ENCODE measurements at regions not wholly inside any gene's neighbourhood (a gene's known extent, or its start where the extent isn't known, plus 50 kb on each side); places are given as distances from the start of the nearest gene placed in this dataset.
A peak's percentile ranks its signal among the peaks of the same experiment; 100 is the strongest.

GRCh38 chr1:58430421-58431275 is 115.9 kb downstream of the OMA1 start:
- FAIRE-seq (no peak), DNase-seq (ENCODE audit: low spot score) (no peak)

GRCh38 chr1:58426918-58427317 is 119.6 kb downstream of the OMA1 start:
- no peak for DNase-seq (ENCODE audit: low spot score)
- no peak for FAIRE-seq

DNA sequence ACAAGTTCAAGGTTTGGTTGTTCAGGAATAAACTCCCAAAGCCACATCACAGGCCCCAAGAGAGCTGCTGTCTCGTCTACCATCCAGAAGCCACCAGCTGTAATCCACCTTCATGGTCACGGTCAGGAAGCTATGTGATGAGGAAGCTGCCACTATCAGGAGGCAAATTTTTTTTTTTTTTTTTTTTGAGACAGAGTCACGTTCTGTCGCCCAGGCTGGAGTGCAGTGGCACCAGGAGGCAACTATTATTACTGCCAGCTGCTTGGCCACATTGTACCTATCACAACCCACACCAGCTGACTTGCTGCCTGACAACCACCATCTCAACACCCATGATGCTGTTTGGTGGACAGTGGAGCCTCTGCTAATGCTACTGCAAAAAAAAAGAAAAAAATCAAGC is 124.1 kb downstream of the OMA1 start:
- DNase-seq (ENCODE audit: low spot score) (no peak), FAIRE-seq (no peak)

DNA sequence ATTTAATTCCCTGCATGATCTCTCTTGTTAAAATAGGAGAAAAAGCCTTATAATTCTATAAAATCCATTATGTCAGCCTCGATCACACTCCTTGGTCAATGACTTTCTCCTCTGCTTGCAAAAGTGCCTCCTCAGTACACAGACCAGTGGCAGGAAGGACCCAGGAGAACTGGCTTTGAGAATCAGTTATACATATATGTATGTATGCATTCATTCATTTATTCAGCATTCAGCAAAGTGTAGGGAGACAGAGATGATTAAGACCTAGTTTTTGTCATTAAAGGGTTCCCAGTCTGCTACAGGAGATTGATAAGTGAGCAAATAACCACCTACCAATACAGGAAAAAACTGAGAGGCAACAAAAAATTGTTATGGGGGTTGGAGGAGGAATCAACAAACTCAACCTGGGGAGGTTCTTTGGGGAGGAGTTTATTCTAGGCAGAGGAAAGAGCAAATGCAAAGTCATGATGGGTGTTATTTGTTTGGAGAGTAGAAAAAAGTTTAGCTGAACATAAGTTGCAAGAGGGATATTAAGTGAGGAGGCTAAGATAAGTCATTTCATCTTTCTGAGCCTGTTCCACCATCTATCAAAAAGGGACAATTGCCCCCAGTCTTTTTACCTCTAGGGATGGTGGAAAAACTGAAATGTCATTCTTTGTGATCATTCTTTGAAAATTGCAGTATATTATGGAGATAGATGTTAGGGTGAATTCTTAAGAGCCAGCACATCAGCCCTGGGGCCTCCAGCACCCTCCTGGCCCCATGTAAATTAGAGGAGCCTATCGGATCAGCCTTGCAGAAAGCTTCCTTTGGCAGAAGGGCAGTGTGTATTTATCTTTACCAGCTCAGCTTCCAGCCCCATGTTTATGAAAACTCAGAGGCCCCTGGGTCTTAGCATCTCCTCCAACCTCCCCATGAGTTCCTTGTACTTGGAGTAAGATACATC is 128.0 kb downstream of the OMA1 start:
- FAIRE-seq, result no peak
- no peak for DNase-seq (ENCODE audit: low spot score)

DNA sequence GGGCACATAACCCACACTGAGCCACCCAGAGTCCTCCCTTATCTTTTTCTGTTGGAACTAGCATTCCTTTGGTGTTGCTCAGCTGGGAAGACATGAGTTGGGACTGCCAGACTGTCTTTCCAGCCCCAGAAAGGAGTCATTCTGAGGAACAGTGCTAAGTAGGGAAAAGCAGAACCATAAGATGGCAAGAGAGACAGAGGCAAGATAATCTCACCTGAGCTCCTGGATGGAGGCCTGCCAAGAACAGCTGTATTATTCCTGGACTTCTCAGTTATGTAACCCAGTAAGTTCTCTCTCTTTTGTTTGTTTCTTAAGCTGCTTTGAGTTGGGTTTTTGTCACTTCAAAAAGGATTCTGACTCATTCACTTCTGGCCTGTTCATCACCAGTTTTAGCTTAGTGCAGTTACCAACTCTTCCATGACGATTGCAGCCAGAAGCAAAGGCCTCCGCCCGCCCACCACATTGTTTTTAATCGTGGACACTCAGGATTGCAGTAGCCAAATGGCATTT is 134.4 kb downstream of the OMA1 start:
- FAIRE-seq, result no peak

DNA sequence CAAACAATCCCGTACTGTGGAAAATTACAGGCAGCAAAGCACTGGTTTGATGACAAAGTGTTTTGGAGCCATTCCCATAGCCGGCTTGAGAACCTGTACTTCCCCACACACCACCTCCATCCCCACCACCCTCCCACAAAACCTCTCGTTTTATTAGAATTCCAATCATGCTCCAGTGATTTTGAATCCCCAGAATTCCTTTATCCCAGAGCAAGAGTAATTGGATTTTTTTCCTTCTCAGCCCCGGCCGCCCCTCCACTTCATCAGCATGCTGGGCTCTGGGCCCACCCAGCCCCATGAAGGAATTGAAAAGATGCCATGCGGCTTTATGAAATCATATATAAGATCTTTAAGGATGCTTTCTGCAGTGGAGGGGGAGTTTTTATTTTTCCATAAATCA is 136.6 kb downstream of the OMA1 start:
- DNase-seq (ENCODE audit: low spot score) (peak; percentile 64), FAIRE-seq (no peak)

More for the DNA sequence above, 134.4 kb downstream of the OMA1 start:
- peak; percentile 51 for DNase-seq (ENCODE audit: low spot score)

DNA sequence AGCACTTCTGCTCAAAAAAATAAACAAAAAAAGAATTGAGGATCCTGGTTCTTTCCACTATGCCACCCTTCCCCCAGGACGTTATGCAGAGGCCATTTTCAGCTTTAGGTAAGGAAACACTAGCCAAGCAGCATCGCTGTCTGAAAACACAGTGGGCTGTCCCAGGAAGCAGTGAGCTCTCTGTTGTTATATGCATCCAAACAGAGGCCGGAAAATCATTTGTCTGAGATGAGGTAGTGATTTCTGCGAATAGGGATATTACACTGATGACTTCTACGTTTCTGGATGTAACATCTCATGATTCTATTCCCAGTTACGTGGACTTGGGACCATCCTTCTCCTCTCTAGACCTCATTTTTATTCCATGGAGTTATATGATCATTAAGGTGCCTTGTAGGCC is 137.2 kb downstream of the OMA1 start:
- DNase-seq (ENCODE audit: low spot score) (no peak), FAIRE-seq (no peak)

- no peak for DNase-seq (ENCODE audit: low spot score)
- no peak for FAIRE-seq
These were observed 140.0 kb downstream of the OMA1 start for GRCh38 chr1:58406301-58407071.

DNA sequence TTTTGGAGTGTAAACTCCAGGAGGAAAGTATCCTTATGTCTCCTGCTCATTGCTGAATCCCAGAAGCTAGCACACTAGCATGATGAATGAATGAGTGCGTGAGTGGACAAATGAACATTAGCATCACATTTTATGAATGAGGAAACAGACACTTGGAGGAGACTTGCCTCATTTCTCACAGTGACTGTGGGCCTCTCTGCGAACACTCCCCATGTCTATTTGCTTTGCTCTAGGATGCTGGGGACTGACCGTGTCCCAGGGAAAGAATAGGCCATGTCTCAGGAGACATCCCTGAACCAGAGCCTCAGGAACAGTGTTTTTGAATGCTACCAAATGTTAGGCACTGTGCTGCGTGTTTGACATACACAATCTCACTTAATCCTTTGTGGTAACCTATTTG is 140.9 kb downstream of the OMA1 start:
- FAIRE-seq (no peak), DNase-seq (ENCODE audit: low spot score) (no peak)

- DNase-seq (ENCODE audit: low spot score), result no peak
- FAIRE-seq, result no peak
These were observed 142.6 kb downstream of the OMA1 start for GRCh38 chr1:58403894-58404293.

DNA sequence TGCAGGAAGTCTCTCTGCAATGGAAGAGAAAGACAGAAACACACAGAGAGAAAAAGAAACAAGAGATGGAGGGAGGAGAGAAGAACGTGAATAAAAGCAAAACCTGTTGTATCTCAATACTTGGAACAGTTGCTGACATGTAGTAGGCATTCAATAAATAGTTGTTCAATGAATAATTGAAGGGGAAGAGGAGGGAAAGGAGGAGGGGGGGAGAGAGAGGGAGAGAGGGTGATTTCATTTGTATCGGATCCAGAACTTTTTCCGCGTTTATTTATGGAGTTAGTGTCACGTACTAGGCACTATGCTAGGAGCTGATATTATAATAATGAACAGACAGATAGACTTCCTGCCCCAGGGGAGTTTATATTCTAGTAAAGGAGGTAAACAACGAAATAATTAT is 144.1 kb downstream of the OMA1 start:
- FAIRE-seq, result no peak
- DNase-seq (ENCODE audit: low spot score), result no peak

DNA sequence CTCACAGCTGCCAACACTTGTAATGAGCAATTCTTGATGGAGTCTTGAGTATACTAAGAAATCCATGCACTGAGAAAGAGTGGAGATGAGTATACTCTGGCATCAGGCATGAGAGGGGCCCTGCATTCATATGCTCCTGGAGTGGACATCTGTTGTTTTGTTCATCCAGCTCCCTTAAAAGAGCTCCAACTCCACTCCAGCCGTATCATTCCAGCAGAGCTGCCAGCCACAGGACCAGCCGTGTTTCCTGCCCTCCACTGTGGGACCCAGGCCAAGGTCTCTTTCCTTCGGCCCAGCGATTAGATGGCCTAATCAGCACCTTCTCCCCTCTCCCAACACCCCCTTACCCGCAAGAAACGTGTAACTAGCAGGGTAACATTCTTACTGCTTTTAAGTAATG is 144.5 kb downstream of the OMA1 start:
- DNase-seq (ENCODE audit: low spot score) (no peak), FAIRE-seq (no peak)

DNA sequence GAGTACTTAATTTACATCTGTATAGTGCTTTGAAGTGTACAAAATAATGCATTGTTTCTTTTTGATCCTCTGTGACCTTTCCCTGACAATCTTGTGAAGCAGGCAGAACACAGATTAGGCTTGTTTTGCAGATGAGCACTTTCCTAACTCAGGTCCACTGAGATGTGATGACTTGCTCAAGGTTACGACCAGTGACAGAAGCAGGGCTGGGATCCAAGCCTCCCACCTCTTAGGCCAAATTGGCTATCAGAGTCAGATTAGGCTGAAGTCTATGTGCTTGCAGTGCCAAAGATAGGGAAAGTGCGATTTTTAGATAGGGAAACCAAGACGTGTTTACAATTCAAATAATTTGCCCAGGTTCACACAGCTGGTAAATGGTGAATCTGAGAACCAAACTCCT is 147.3 kb downstream of the OMA1 start:
- DNase-seq (ENCODE audit: low spot score) (no peak), FAIRE-seq (no peak)

GRCh38 chr1:58398714-58399113 is 147.8 kb downstream of the OMA1 start:
- DNase-seq (ENCODE audit: low spot score) (no peak), FAIRE-seq (no peak)

DNA sequence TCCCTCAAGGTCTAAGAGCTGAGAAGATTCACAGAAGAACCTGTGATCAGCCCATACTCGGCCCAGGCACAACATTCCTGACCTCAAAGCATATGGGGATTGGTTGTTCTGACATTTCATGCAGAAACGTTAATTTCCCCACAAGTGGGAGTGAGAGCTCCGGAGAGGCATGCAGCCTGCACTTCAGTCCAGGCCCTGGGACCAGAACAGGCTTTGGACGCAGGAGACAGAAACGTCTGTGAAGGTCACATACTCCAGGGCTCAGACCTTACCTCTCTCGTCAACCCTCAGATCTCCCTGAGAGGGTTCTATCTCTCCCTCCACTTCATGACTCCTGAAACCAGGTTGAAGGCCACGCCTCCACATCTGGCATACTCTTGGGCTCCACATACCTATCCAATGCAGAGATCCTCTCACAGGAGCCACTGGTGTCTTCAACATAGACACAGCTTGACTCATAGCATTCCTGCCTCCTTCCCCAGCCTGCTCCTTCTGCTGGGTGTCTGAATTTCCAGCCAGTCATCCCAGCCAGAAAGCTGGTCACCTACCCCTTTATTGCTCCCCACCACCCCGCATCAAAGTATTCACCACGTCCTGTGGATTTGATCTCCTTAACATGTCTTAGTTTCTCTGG is 149.2 kb downstream of the OMA1 start:
- FAIRE-seq (peak; percentile 53), DNase-seq (ENCODE audit: low spot score) (peak; percentile 86)

GRCh38 chr1:58396150-58396549 is 150.4 kb downstream of the OMA1 start:
- FAIRE-seq, result no peak
- DNase-seq (ENCODE audit: low spot score), result no peak

- DNase-seq (ENCODE audit: low spot score) (peak; percentile 74), FAIRE-seq (no peak)
These were observed 151.2 kb downstream of the OMA1 start for GRCh38 chr1:58395355-58395754.

DNA sequence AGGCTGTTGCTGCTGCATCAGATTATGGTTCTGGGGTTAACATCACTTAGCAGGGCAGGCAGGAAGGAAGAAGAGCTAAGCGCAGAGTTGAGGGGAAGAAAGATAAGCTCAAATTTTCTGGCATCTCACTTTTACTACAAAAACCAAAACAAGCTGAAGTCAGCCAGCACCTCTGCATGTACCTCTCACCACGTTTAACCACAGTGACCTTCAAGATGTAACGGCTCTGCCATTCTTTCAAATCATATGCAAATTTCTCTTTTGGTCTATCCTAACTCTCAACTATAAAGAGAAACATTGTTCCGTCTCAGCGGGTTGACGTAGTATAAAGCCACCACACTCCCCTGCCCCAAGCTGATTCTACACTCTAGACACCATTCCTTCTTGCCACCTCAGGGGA is 154.4 kb downstream of the OMA1 start:
- FAIRE-seq (no peak), DNase-seq (ENCODE audit: low spot score) (no peak)

- DNase-seq (ENCODE audit: low spot score), result no peak
These were observed 155.0 kb downstream of the OMA1 start for GRCh38 chr1:58391514-58391913.

GRCh38 chr1:58391056-58391455 is 155.5 kb downstream of the OMA1 start:
- DNase-seq (ENCODE audit: low spot score) (no peak), FAIRE-seq (no peak)

More at GRCh38 chr1:58391514-58391913, 155.0 kb downstream of the OMA1 start:
- no peak for FAIRE-seq

DNA sequence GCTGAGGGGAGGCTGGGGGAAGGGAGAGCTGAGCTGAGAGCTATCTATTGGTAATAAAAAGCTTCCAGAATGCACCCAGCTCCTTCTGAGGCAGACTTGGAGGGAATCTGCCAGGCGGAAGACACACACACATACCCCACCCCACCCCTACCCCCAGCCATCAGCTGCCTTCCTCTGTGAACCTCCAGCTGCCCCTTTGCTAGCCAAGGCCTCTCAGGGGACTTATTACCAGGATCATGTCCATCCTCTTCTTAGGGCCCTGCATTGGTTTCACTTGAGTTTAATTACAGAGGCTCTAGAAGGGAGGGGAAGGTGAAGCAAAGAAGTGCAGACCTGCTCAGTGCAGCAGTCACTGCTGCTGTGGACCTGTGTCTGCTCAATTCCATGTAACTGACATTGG is 156.4 kb downstream of the OMA1 start:
- no peak for DNase-seq (ENCODE audit: low spot score)
- FAIRE-seq, result no peak
